ENCODE measurements at regions not wholly inside any gene's neighbourhood (a gene's known extent, or its start where the extent isn't known, plus 50 kb on each side); places are given as distances from the start of the nearest gene placed in this dataset.

DNA sequence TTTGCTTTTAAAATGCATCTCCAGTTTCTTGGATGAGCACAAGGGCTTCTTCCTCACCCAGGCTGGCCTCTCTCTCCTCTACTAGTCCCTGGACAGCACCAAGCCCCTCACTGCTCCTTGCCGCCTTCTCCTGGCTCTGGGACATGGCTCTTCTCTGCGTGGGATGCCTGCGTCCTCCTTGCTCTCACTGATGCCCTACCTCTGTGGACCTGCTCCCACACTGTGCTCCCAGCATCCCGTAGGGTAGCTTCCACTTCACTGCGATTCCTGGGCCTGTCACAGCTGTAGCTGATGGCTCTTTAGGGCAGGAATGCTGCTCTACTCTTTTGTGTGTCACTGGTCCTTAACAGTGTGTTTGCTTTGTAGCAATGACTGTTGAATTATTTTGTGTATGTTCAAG lies 136.3 kb downstream of the SNX19 start:
- Histone ChIP-seq H3K36me3 (no peaks in the 10 kb centered on the region), H3K4me1 (peaks cover 9 to 32% (median 23%) of the 10 kb centered on the region in 9 donors), H3K4me3 (no peak overlapping the region), H3K9me3 (peaks cover 0 to 6% (median 0%) of the 10 kb centered on the region in 11 donors), H3K27me3 (no peaks in the 10 kb centered on the region), H3K27ac (no peak overlapping the region)
- DNase-seq, result no peak
- intact Hi-C loops (cut with DNase I), result loop anchor here in 1 of 10 donors (5.0 kb wide), 1 partner anchor 328 kb away; no protein-coding TSS in a partner anchor
- TF ChIP-seq, protein P1, sequence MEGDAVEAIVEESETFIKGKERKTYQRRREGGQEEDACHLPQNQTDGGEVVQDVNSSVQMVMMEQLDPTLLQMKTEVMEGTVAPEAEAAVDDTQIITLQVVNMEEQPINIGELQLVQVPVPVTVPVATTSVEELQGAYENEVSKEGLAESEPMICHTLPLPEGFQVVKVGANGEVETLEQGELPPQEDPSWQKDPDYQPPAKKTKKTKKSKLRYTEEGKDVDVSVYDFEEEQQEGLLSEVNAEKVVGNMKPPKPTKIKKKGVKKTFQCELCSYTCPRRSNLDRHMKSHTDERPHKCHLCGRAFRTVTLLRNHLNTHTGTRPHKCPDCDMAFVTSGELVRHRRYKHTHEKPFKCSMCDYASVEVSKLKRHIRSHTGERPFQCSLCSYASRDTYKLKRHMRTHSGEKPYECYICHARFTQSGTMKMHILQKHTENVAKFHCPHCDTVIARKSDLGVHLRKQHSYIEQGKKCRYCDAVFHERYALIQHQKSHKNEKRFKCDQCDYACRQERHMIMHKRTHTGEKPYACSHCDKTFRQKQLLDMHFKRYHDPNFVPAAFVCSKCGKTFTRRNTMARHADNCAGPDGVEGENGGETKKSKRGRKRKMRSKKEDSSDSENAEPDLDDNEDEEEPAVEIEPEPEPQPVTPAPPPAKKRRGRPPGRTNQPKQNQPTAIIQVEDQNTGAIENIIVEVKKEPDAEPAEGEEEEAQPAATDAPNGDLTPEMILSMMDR (IDR thresholded peaks at IDR 0.05), result no peak
- ATAC-seq, result no peak
- 94% methylated on average over 5 of the region's 5 CpGs for WGBS, 2 donors

DNA sequence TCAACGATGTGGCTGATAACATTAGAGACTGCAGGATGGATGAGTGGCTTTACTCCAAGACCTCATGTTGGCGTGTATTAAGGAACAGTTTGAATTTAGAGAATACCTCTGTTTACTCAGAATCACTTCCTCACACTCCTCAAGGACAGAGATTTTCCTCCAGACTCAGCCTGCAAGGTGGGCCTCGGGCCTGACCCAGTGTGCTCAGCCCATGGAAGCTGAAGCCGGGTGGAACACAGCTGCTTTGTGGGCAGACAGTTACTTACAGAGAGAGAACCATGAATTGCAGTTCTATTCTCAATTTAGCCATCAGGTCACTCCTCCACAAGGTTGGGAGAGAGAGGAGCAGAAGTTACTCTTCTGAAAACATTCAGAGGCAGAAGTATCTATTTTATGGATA lies 135.8 kb downstream of the SNX19 start:
- Histone ChIP-seq H3K36me3 (no peaks in the 10 kb centered on the region), H3K9me3 (peaks cover 0 to 6% (median 0%) of the 10 kb centered on the region in 11 donors), H3K27me3 (no peaks in the 10 kb centered on the region), H3K27ac (no peak overlapping the region), H3K4me3 (no peak overlapping the region), H3K4me1 (peaks cover 7 to 27% (median 19%) of the 10 kb centered on the region in 9 donors)
- 80 to 84% methylated on average over 4 of the region's 4 CpGs for WGBS, 2 donors
- intact Hi-C loops (cut with DNase I), result loop anchor here in 1 of 10 donors (5.0 kb wide), 1 partner anchor 328 kb away; no protein-coding TSS in a partner anchor
- TF ChIP-seq, protein P1 (IDR thresholded peaks at IDR 0.05), result no peak
- ATAC-seq, result no peak
- no peak for DNase-seq

DNA sequence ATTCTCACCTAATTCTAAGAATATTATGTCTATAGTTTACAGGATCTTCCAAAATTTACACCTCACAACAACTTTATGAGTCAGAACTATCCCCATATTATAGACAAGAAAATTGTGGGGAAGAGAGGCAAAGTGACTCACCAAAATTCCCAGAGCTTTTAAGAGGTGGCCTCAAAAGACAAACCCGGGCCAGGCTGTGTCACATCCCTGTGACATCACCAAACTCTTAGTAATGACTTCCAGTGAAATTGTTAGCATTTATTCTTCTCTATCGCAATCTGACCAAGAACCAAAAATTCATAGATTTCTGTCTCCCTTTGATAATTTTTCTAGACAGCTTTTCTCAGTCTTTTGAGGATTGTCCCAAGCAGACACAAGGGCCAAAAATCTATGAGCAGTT lies 134.3 kb downstream of the SNX19 start:
- peak in 1 of 8 donors; percentile 40 for ATAC-seq

DNA sequence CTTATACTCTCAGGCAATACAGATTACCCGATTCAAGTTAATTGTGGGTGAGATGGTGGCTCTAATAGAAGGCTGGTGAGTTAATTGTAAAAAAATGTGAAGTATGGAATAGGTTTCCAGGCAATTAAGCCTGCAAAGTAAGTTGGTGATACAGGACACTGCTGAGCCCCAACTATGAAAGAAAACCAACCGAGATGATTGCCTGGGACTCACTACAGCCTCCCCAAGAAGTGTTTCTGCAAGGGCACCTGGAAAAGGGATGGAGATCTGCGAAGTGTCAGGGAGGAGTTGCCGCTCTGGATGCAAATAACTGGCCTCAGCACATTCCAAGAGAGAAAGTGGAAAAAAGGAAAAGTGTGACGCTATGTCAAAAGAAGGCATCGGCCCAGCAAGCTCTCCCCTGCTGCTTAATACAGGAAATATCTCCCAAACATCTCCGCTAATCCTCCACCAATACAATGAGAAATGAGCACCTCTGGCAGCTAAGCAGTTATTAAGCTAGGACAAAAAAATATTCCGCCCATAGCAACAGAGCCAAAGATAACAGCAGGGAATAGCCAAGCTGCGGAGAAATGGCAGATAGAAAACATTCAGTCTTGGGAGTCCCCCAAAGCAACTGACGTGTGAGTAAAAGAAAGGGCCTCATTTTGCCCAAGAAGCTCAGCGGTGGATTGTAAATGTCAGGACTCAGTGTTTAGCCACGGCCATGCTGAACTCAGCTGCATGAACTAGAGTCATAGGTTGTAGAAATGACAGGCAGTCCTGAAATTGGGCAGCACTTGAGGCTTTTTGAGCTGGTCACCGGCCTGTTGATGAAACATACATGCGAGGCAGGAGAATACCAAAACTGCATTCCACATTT lies 133.7 kb downstream of the SNX19 start:
- WGBS, 2 donors, result 34 to 39% methylated on average over 14 of the region's 14 CpGs
- intact Hi-C loops (cut with DNase I), result loop anchor here in 1 of 10 donors (5.0 kb wide), 1 partner anchor 330 kb away; no protein-coding TSS in a partner anchor
- Histone ChIP-seq H3K27me3 (no peaks in the 10 kb centered on the region), H3K9me3 (peaks cover 0 to 2% (median 0%) of the 10 kb centered on the region in 11 donors), H3K27ac (peak overlapping the region in 9 of 10 donors; percentile 9 to 76 (median 67)), H3K4me3 (no peak overlapping the region), H3K36me3 (no peaks in the 10 kb centered on the region), H3K4me1 (peaks cover 7 to 37% (median 25%) of the 10 kb centered on the region in 9 donors)
- DNase-seq (no peak), ATAC-seq (peak; percentile 35 to 65 (median 52))
- TF ChIP-seq, protein P1 (IDR thresholded peaks at IDR 0.05), result no peak

More for the DNA sequence above, 134.3 kb downstream of the SNX19 start:
- no peak for DNase-seq
- Histone ChIP-seq H3K36me3 (no peaks in the 10 kb centered on the region), H3K9me3 (peaks cover 0 to 6% (median 0%) of the 10 kb centered on the region in 11 donors), H3K4me3 (no peak overlapping the region), H3K27me3 (no peaks in the 10 kb centered on the region), H3K4me1 (peaks cover 7 to 30% (median 20%) of the 10 kb centered on the region in 9 donors), H3K27ac (peak overlapping the region in 6 of 10 donors; percentile 9 to 76 (median 68))
- TF ChIP-seq, protein P1 (IDR thresholded peaks at IDR 0.05), result no peak
- intact Hi-C loops (cut with DNase I), result loop anchor here in 1 of 10 donors (5.0 kb wide), 1 partner anchor 330 kb away; no protein-coding TSS in a partner anchor
- 69 to 71% methylated on average over 2 of the region's 2 CpGs for WGBS, 2 donors

Measured in heart right ventricle (tissue), 16 donors.